BE2C (cell line): ENCODE measurements at regions not wholly inside any gene's neighbourhood (a gene's known extent, or its start where the extent isn't known, plus 50 kb on each side); places are given as distances from the start of the nearest gene placed in this dataset.
"Not testable (repeated sequence)": the region's sequence is repeated elsewhere in the genome, so short reads cannot be mapped to it uniquely, and the experiment has no call there.

Source experiments
- DNase-seq: peaks from one replicate; pipeline ENCODE4 v3.0.0-alpha.2; 2020
- H3K27me3 ChIP-seq: fragments of 250-450 bp; sonication (Bioruptor Pico); 2 replicates; pipeline ENCODE4 v1.5.1; 2020; ENCODE audit warnings: mild to moderate bottlenecking
- H3K36me3 ChIP-seq: fragments of 250-450 bp; sonication (Bioruptor Pico); 2 replicates; pipeline ENCODE4 v1.5.1; 2020; ENCODE audit warnings: mild to moderate bottlenecking
- H3K4me1 ChIP-seq: fragments of 250-450 bp; sonication (Bioruptor Pico); 2 replicates; pipeline ENCODE4 v1.5.1; 2020
- H3K4me3 ChIP-seq: 2 replicates; pipeline ENCODE4 v1.5.1; 2011; ENCODE audit warnings: low read depth, low read length
- H3K9me3 ChIP-seq: fragments of 250-450 bp; sonication (Bioruptor Pico); 2 replicates; pipeline ENCODE4 v1.5.1; 2020
- TF ChIP-seq, protein P1 (sequence below): IDR thresholded peaks from 2 replicates; pipeline ENCODE4 v1.5.1; 2012; ENCODE audit warnings: mild to moderate bottlenecking, low read depth, low read length

DNA sequence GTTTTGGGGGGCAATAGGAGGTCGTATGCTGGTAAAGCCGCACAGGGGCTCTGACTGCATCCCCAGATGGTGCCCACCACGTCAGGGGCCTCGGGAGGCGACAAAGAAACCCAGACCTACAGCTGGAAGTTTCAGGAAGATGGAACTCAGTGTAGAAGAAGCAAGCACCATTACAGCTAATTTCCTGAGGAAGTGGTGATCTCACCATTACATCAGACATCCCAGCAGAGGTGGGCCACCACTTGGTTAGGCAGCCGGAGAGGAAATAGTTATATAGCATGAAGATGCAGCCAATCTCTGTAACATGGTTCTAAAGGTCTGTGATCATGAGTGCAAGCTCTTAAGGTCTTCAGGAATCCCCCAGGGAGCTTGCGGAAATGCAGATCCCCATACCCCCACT is 127.3 kb upstream of the PCBD1 start:
- Histone ChIP-seq H3K4me1 (peaks cover 23% of the 10 kb centered on the region), H3K36me3 (no peaks in the 10 kb centered on the region), H3K4me3 (no peak overlapping the region), H3K9me3 (no peaks in the 10 kb centered on the region), H3K27me3 (no peaks in the 10 kb centered on the region)
- TF ChIP-seq, protein P1, sequence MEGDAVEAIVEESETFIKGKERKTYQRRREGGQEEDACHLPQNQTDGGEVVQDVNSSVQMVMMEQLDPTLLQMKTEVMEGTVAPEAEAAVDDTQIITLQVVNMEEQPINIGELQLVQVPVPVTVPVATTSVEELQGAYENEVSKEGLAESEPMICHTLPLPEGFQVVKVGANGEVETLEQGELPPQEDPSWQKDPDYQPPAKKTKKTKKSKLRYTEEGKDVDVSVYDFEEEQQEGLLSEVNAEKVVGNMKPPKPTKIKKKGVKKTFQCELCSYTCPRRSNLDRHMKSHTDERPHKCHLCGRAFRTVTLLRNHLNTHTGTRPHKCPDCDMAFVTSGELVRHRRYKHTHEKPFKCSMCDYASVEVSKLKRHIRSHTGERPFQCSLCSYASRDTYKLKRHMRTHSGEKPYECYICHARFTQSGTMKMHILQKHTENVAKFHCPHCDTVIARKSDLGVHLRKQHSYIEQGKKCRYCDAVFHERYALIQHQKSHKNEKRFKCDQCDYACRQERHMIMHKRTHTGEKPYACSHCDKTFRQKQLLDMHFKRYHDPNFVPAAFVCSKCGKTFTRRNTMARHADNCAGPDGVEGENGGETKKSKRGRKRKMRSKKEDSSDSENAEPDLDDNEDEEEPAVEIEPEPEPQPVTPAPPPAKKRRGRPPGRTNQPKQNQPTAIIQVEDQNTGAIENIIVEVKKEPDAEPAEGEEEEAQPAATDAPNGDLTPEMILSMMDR: no peak
- no peak for DNase-seq

DNA sequence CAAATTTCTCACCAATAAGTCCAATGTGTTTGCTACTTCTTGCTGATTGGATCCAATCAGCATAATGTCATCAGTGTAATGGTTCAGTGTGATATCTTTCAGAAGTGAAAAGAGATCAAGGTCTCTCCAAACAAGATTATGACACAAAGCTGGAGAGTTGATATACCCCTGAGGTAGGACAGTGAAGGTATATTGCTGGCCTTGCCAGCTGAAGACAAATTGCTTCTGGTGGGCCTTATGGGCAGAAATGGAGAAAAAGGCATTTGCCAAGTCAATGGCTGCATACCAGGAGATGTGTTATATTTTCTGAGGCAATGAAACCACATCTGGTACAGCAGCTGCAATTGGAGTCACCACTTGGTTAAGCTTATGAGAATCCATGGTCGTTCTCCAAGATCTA is 131.7 kb upstream of the PCBD1 start:
- not testable (repeated sequence) for H3K9me3 ChIP-seq, H3K4me3 ChIP-seq, H3K4me1 ChIP-seq, DNase-seq, H3K36me3 ChIP-seq, H3K27me3 ChIP-seq

DNA sequence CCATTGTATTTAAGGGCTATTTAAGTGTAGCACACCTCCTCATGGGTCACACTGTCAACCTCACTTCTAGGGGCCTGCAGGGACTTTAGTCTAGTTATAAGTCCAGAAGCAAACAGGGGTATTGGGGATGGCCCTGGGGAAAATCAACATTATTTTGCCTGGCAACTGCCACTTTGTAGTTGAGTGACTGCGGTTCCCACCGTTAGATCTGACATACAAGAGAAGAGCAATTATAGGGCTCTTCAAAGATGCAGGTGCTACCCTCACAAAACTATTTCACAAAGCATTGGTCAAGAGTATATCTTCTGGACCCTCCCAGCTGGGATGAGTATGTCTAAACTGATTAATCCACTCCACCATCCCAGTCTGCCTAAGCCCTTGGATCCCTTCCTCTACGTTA is 133.0 kb upstream of the PCBD1 start:
- Histone ChIP-seq H3K36me3 (no peaks in the 10 kb centered on the region), H3K4me1 (no peaks in the 10 kb centered on the region), H3K27me3 (no peaks in the 10 kb centered on the region), H3K4me3 (no peak overlapping the region), H3K9me3 (no peaks in the 10 kb centered on the region)
- TF ChIP-seq, protein P1: no peak
- no peak for DNase-seq

DNA sequence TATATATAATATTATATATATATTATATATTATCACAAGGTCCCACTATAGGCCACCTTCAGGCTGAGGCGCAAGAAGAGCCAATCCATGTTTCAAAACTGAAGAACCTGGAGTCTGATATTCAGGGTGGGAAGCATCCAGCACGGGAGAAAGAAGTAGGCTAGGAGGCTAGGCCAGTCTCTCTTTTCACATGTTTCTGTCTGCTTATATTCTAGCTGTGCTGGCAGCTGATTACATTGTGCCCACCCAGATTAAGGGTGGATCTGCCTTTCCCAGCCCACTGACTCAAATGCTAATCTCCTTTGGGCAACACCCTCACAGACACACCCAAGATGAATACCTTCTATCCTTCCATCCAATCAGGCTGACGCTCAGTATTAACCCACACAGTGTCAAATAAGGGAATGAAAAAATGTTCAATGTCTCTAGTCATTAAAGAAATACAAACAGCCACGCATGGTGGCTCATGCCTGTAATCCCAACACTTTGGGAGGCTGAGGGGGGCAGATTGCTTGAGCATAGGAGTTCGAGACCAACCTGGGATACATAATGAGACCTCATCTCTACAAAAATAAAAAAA is 135.4 kb upstream of the PCBD1 start:
- H3K27me3 ChIP-seq: no peaks in the 10 kb centered on the region
- H3K4me3 ChIP-seq: no peak overlapping the region
- H3K36me3 ChIP-seq: no peaks in the 10 kb centered on the region
- DNase-seq: no peak
- TF ChIP-seq, protein P1: no peak
- no peaks in the 10 kb centered on the region for H3K4me1 ChIP-seq
- no peaks in the 10 kb centered on the region for H3K9me3 ChIP-seq

DNA sequence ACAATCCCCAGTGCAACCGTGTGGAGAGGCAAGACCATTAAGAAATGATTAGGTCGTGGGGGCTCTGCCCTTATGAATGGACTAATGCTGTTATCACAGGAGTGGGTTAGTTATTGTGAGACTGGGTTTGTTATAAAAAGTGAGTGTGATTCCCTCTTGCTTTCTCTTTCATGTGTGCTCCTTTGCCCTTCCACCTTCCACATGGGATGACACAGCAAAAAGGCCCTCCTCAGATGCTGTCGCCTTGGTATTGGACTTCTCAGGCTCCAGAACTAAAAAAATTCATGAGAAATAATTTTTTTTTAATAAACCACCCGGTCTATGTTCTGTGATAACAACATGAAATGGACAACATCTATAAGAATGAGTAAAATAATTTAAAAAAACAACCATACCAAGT is 136.1 kb upstream of the PCBD1 start:
- TF ChIP-seq, protein P1: no peak
- no peak overlapping the region for H3K4me3 ChIP-seq

DNA sequence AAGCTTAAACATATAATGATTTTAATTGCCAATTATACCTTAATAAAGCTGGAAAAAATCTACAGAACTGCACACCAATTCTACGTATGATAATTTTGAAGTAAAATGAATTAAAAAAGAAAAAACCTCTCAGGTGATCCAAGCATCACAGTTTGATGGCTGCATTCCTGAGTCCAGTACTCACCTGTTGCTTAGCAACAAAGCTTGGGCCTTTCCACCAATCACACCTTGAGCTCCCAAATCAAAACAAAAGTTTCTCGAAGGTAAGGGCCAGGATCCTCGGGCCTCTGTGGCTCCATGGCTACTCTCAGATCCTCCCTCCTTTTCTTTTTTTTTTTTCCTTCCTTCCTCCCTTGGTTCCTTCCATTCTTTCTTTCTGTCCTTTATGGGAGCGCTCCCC is 137.2 kb upstream of the PCBD1 start:
- H3K9me3 ChIP-seq: no peaks in the 10 kb centered on the region
- no peaks in the 10 kb centered on the region for H3K27me3 ChIP-seq
- no peak overlapping the region for H3K4me3 ChIP-seq
- H3K4me1 ChIP-seq: no peaks in the 10 kb centered on the region
- no peak for DNase-seq
- H3K36me3 ChIP-seq: no peaks in the 10 kb centered on the region
- TF ChIP-seq, protein P1: no peak

More for the DNA sequence above, 136.1 kb upstream of the PCBD1 start:
- no peaks in the 10 kb centered on the region for H3K4me1 ChIP-seq
- no peak for DNase-seq
- no peaks in the 10 kb centered on the region for H3K27me3 ChIP-seq
- no peaks in the 10 kb centered on the region for H3K36me3 ChIP-seq
- no peaks in the 10 kb centered on the region for H3K9me3 ChIP-seq

DNA sequence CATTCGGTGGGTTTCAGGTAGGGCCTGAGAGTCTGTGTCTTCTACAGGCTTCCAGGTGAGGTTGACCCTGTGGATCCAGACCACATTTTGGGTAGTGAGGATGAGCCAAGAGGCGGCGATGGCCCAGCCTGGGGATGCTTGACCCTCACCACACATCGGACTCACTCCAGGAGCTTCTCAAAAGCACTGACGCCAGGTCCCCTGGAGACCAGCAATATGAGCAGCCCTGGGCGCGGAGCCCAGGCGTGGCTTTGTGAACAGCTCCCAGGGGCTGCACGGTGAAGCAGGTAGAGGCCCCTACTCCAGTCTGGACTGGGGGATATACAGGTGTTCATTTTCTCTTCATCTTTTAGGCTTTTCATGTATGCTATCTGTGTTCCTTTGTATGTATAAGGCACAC is 139.7 kb upstream of the PCBD1 start:
- H3K27me3 ChIP-seq: no peaks in the 10 kb centered on the region
- no peaks in the 10 kb centered on the region for H3K36me3 ChIP-seq
- TF ChIP-seq, protein P1: no peak
- H3K9me3 ChIP-seq: no peaks in the 10 kb centered on the region
- H3K4me1 ChIP-seq: no peaks in the 10 kb centered on the region
- DNase-seq: no peak
- no peak overlapping the region for H3K4me3 ChIP-seq
